VCaP (cell line): ENCODE measurements at regions not wholly inside any gene's neighbourhood (a gene's known extent, or its start where the extent isn't known, plus 50 kb on each side); places are given as distances from the start of the nearest gene placed in this dataset.

Experiments
- H3K27ac ChIP-seq: fragments of 450-650 bp; 2 replicates; pipeline ENCODE4 v1.5.1; 2017
- TF ChIP-seq, protein P1 (sequence below): fragments of 450-650 bp; conservative IDR thresholded peaks from 2 replicates; pipeline ENCODE4 v1.5.1; 2017; ENCODE audit warnings: mild to moderate bottlenecking, moderate library complexity

DNA sequence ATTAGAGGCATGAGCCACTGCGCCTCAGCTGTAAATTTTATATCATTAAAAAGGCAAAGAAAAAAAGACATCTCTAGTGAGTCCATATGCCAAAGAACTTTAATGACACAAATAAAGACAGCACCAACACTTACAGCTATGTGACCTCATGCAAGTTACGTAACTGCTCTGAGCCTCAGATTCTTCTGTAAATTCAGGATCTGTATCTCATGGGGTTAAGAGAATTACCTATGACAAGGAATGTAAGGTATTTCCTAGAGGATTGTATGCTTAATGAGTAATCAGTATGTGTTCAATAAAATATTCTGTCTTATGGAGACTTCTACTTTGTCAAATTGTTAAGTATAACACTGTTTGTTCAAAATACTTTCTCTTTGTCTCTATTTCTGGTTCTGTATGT is 274.0 kb upstream of the GLI3 start:
- no peak overlapping the region for H3K27ac ChIP-seq
- TF ChIP-seq, protein P1, sequence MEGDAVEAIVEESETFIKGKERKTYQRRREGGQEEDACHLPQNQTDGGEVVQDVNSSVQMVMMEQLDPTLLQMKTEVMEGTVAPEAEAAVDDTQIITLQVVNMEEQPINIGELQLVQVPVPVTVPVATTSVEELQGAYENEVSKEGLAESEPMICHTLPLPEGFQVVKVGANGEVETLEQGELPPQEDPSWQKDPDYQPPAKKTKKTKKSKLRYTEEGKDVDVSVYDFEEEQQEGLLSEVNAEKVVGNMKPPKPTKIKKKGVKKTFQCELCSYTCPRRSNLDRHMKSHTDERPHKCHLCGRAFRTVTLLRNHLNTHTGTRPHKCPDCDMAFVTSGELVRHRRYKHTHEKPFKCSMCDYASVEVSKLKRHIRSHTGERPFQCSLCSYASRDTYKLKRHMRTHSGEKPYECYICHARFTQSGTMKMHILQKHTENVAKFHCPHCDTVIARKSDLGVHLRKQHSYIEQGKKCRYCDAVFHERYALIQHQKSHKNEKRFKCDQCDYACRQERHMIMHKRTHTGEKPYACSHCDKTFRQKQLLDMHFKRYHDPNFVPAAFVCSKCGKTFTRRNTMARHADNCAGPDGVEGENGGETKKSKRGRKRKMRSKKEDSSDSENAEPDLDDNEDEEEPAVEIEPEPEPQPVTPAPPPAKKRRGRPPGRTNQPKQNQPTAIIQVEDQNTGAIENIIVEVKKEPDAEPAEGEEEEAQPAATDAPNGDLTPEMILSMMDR: no peak

DNA sequence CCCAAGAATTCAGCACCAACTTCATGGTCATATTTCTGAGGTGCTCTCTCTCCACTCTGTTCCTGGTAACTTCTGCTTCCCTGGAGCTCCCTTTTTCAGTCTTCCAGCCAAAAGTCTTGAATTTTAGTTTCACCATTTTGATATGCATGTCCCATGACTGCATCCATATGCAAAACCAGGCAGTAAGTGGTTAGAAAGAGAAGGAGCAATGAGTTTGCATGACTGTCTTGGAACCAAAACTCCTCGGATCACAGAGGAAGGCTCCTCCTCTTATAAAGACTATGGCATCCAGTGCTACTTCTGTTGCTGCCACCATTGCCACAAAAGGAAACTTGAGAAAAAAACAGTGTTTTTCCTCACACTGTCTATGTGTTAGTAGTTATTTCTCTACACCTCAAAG is 269.1 kb upstream of the GLI3 start:
- TF ChIP-seq, protein P1: no peak

DNA sequence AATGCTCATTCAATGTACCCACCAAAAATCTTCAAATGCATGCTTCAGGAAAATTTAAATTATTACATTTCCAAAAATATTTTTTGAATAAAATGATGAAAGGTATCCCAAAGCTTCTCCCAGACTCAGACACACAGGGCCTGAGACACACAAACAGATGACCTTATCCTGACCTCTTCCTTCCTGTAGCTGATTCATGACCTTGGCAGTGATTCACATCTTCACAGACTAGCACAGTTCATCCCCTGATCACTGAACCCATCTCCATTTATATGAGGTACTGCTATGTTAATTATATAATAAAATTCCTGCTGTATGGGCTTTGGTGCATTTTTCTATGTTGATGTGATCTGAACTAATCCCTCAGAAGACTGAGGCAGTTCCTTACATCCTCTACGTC is 265.0 kb upstream of the GLI3 start:
- no peak overlapping the region for H3K27ac ChIP-seq
- TF ChIP-seq, protein P1: no peak

More for the DNA sequence above, 269.1 kb upstream of the GLI3 start:
- H3K27ac ChIP-seq: no peak overlapping the region

DNA sequence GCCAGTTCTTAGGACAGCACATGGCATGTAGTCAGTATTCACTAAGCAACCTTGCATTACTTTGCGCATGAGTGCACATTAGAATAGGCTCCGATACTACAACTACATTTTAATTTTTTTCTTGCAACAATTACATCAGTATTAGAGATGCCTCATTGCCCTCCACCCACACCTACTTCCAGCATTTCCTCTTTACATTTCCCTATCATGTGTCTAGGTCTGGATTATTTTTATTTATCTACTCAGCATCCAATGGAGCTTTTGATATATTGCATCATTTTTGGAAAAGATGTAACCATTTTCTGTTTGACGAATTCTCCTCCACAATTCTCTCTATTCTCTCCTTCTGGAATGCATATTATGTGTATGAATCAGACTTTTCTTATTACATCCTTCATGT is 258.2 kb upstream of the GLI3 start:
- no peak overlapping the region for H3K27ac ChIP-seq
- TF ChIP-seq, protein P1: no peak

DNA sequence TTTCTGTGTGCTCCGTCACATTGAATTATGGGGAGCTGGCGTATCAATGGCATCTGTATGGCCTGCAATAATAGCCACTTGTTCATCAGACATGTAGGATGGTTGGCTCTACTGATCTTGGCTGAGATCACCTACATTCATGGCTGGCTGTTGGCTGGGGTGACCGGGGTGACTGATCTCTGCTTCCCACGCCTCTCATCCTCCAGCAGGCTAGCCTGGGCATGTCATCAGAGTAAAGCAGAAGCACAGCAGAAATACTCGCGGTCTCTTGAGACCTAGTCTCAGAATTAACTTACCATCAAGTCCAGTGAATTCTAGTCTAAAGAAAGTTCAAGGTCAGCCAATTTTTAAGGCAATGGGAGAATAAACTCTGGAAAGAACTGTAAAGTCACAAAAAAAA is 257.7 kb upstream of the GLI3 start:
- TF ChIP-seq, protein P1: no peak
- H3K27ac ChIP-seq: no peak overlapping the region

DNA sequence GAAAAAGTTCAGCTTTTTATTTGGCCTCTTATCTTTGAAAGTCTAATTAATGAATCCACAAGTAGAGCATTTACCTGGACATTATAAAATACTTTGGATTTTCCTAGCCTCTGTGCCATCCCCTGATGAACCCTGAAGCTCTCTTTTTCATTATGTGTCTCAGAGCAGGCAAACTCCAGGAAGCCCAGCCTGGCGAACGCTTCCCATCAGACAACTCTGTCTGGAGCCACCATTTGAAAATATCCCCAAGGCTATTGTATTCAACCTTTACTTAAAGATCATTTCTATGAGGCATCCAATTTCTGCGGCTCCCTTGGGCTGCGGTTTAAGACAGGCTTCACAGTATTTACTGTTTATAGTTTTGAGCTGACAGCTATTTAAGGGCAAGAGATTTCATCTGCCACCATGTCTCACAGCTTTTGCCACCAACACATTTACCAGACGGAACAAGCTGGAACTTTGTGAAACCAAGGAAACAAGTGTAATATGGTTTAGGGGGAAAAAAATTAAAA is 257.2 kb upstream of the GLI3 start:
- TF ChIP-seq, protein P1: no peak
- peak overlapping the region; percentile 54 for H3K27ac ChIP-seq

DNA sequence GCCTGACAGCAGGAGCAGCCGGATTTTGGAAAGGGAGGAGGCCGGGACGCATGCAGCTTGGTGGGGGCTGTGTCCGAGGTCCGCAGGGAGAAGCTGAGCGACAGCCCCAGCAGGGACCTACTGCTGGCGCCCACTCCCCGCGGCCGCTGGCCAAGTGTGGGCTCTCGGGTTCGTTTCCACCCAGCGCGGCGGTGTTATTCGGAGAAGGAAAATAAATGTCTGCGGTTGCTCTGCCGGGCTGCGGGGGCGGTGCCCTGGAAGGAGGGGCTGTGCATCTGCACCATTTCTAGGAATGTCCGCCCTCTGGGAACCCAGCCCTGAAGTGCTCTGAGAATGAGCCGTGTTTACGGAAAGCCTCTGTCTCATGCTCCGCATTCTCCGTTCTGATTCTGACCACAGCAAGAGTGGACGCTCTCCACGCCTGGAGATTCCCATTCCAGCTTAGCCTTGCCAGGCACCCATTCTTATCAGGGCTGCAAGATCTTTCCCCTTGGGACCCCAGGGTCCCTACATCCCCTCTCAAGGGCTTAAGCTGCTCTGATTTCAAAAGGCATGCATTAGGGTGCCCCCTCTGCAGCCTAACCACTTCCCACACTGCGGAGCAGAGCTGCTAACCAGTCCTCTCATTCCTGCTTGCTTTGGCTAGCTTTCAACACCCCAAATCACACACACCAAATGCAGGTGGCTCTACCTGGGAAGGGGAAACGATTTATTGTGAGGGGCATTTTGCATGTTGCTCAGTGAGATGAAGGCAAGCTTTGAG is 256.6 kb upstream of the GLI3 start:
- peak overlapping the region; percentile 54 for H3K27ac ChIP-seq
- TF ChIP-seq, protein P1: peak; percentile 31
